ENCODE measurements at regions not wholly inside any gene's neighbourhood (a gene's known extent, or its start where the extent isn't known, plus 50 kb on each side); places are given as distances from the start of the nearest gene placed in this dataset.

DNA sequence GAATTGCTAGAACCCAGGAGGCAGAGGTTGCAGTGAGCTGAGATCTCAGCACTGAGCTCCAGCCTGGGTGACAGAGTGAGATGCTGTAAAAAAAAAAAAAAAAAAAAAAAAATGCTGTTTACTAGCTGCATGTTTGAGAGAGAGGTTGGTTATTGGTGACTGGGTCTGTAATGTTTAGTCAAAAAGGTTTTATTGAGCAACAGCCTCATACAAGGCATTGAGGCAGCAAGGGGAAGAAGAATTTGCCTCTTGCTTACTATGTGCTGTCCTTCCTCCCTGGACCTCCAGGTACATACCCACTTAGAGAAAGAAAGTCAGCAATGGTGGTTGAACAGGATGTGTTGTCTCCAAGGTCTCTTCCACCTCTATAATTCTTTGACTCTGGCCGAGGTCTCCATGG, 140.7 kb upstream of the SPRY4 start:
- Histone ChIP-seq H3K4me3 (replicated peaks in 1 of 3; ENCODE audit: insufficient read depth in 1 of 3, low read depth in 2 of 3, low read length in 3 of 3) (no peak overlapping the region), H3K79me2 (ENCODE audit: insufficient read depth, low read length) (no peaks in the 10 kb centered on the region), H3K27ac (ENCODE audit: extremely low read length, insufficient read depth, low read length) (no peak overlapping the region), H3K9me3 (ENCODE audit: low read length) (no peaks in the 10 kb centered on the region), H3K36me3 (replicated peaks in 1 of 2; ENCODE audit: control insufficient read depth in 1 of 2, insufficient read depth in 2 of 2, low read length in 2 of 2) (peaks cover 0 to 3% of the 10 kb centered on the region in 2 experiments; a peak in 2 of 5 replicates), H3K27me3 (ENCODE audit: control insufficient read depth in 1 of 2, insufficient read depth in 2 of 2, low read length in 2 of 2) (no peaks in the 10 kb centered on the region), H3K4me2 (ENCODE audit: low read depth, low read length) (no peak overlapping the region), H3K4me1 (ENCODE audit: insufficient read depth, low read length) (no peaks in the 10 kb centered on the region), H2AFZ (ENCODE audit: low read length) (no peak overlapping the region), H3K9ac (ENCODE audit: insufficient read depth, low read depth, low read length) (no peak overlapping the region), H4K20me1 (ENCODE audit: insufficient read depth, low read length) (no peaks in the 10 kb centered on the region)
- no peak for TF ChIP-seq ZNF83 (CRISPR knock-in tag; IDR thresholded peaks at IDR 0.05; ENCODE audit: borderline replicate concordance)
- no peak for TF ChIP-seq MAFG (CRISPR knock-in tag; IDR thresholded peaks at IDR 0.05)
- no peak for TF ChIP-seq ZNF75D (CRISPR knock-in tag; IDR thresholded peaks at IDR 0.05; ENCODE audit: borderline replicate concordance)
- no peak for TF ChIP-seq SIN3B (IDR thresholded peaks at IDR 0.05; ENCODE audit: low read length)
- TF ChIP-seq KLF6 (CRISPR knock-in tag; IDR thresholded peaks at IDR 0.05) = no peak
- TF ChIP-seq, protein P1, sequence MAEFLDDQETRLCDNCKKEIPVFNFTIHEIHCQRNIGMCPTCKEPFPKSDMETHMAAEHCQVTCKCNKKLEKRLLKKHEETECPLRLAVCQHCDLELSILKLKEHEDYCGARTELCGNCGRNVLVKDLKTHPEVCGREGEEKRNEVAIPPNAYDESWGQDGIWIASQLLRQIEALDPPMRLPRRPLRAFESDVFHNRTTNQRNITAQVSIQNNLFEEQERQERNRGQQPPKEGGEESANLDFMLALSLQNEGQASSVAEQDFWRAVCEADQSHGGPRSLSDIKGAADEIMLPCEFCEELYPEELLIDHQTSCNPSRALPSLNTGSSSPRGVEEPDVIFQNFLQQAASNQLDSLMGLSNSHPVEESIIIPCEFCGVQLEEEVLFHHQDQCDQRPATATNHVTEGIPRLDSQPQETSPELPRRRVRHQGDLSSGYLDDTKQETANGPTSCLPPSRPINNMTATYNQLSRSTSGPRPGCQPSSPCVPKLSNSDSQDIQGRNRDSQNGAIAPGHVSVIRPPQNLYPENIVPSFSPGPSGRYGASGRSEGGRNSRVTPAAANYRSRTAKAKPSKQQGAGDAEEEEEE (CRISPR knock-in tag; IDR thresholded peaks at IDR 0.05; ENCODE audit: borderline replicate concordance) = no peak
- no peak for TF ChIP-seq BRD4 (CRISPR knock-in tag; IDR thresholded peaks at IDR 0.05)
- no peak for TF ChIP-seq ZFX (CRISPR knock-in tag; IDR thresholded peaks at IDR 0.05; ENCODE audit: low read depth)
- no peak for TF ChIP-seq ZNF546 (CRISPR knock-in tag; conservative IDR thresholded peaks at IDR 0.05)
- TF ChIP-seq, protein P2, sequence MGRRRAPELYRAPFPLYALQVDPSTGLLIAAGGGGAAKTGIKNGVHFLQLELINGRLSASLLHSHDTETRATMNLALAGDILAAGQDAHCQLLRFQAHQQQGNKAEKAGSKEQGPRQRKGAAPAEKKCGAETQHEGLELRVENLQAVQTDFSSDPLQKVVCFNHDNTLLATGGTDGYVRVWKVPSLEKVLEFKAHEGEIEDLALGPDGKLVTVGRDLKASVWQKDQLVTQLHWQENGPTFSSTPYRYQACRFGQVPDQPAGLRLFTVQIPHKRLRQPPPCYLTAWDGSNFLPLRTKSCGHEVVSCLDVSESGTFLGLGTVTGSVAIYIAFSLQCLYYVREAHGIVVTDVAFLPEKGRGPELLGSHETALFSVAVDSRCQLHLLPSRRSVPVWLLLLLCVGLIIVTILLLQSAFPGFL (CRISPR knock-in tag; IDR thresholded peaks at IDR 0.05) = no peak
- TF ChIP-seq, protein P3, sequence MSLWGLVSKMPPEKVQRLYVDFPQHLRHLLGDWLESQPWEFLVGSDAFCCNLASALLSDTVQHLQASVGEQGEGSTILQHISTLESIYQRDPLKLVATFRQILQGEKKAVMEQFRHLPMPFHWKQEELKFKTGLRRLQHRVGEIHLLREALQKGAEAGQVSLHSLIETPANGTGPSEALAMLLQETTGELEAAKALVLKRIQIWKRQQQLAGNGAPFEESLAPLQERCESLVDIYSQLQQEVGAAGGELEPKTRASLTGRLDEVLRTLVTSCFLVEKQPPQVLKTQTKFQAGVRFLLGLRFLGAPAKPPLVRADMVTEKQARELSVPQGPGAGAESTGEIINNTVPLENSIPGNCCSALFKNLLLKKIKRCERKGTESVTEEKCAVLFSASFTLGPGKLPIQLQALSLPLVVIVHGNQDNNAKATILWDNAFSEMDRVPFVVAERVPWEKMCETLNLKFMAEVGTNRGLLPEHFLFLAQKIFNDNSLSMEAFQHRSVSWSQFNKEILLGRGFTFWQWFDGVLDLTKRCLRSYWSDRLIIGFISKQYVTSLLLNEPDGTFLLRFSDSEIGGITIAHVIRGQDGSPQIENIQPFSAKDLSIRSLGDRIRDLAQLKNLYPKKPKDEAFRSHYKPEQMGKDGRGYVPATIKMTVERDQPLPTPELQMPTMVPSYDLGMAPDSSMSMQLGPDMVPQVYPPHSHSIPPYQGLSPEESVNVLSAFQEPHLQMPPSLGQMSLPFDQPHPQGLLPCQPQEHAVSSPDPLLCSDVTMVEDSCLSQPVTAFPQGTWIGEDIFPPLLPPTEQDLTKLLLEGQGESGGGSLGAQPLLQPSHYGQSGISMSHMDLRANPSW (CRISPR knock-in tag; IDR thresholded peaks at IDR 0.05; ENCODE audit: borderline replicate concordance) = no peak
- TF ChIP-seq ZNF230 (CRISPR knock-in tag; IDR thresholded peaks at IDR 0.05) = no peak
- no peak for TF ChIP-seq MYNN (CRISPR knock-in tag; IDR thresholded peaks at IDR 0.05; ENCODE audit: low read depth)
- no peak for TF ChIP-seq ZNF747 (CRISPR knock-in tag; IDR thresholded peaks at IDR 0.05; ENCODE audit: borderline replicate concordance)
- TF ChIP-seq SOX5 (CRISPR knock-in tag; IDR thresholded peaks at IDR 0.05; ENCODE audit: borderline replicate concordance) = no peak
- 91% methylated on average over 1 of the region's 1 CpG for WGBS (ENCODE audit: low lambda C conversion rate)
- no peak for ATAC-seq
- DNase-seq (ENCODE audit: low spot score) = no peak
- POLR2A ChIA-PET = no interaction called here
- FAIRE-seq = no peak
- intact Hi-C loops (cut with micrococcal nuclease; ENCODE audit: unreplicated experiment) = no loop called here
- CTCF ChIA-PET (ENCODE audit: low intra/inter-chr PET ratio, low total read pairs) = no interaction called here
- in situ Hi-C loops (cut with HindIII; ENCODE audit: extremely low pct_ligation_motif_present, low pct_unique_long_range_greater_than_20kb) = no loop called here
- BruUV-seq (replicated peaks) = no TSS peak
